Activated CD8-positive, alpha-beta T cell treated with anti-CD3 and anti-CD28 coated beads, Interleukin-2, amount 10 ng/mL, durations not matched to agents 7 days and 5 days (primary cell): ENCODE measurements at regions not wholly inside any gene's neighbourhood (a gene's known extent, or its start where the extent isn't known, plus 50 kb on each side); places are given as distances from the start of the nearest gene placed in this dataset.
"Not testable (repeated sequence)": the region's sequence is repeated elsewhere in the genome, so short reads cannot be mapped to it uniquely, and the experiment has no call there.

Experiments
- ATAC-seq: fragments of 150-1000 bp; cut with Tn5 transposase; one replicate; pipeline ENCODE4 v1.10.0; 2021; ENCODE audit warnings: moderate library complexity
- CTCF ChIA-PET: fragments of 350-600 bp; sonication (Branson Sonifier 250); formaldehyde crosslinking; loops from one replicate; lab custom pipeline; 2021; ENCODE audit warnings: antibody characterized with exemption; lab: Charles Lee
- POLR2A ChIA-PET: fragments of 350-600 bp; sonication (Branson Sonifier 250); formaldehyde crosslinking; loops from one replicate; lab custom pipeline; 2021; ENCODE audit warnings: antibody characterized with exemption; lab: Charles Lee
- DNase-seq: peaks from one replicate; pipeline ENCODE4 v3.0.0-alpha.2; 2020
- H3K27ac Mint-ChIP-seq: one replicate; pipeline ENCODE4 v1.8.0; 2021; ENCODE audit warnings: mild to moderate bottlenecking, mixed read lengths
- H3K27me3 Mint-ChIP-seq: one replicate; pipeline ENCODE4 v1.8.0; 2021; ENCODE audit warnings: low read depth, mixed read lengths
- H3K36me3 Mint-ChIP-seq: one replicate; pipeline ENCODE4 v1.8.0; 2021; ENCODE audit warnings: low read depth, mixed read lengths
- H3K4me1 Mint-ChIP-seq: one replicate; pipeline ENCODE4 v1.8.0; 2021; ENCODE audit warnings: low read depth, mixed read lengths
- H3K4me3 Mint-ChIP-seq: one replicate; pipeline ENCODE4 v1.8.0; 2021; ENCODE audit warnings: mild to moderate bottlenecking, mixed read lengths
- H3K9me3 Mint-ChIP-seq: one replicate; pipeline ENCODE4 v1.8.0; 2022; ENCODE audit warnings: mixed read lengths; ENCODE audit not compliant: insufficient read depth

DNA sequence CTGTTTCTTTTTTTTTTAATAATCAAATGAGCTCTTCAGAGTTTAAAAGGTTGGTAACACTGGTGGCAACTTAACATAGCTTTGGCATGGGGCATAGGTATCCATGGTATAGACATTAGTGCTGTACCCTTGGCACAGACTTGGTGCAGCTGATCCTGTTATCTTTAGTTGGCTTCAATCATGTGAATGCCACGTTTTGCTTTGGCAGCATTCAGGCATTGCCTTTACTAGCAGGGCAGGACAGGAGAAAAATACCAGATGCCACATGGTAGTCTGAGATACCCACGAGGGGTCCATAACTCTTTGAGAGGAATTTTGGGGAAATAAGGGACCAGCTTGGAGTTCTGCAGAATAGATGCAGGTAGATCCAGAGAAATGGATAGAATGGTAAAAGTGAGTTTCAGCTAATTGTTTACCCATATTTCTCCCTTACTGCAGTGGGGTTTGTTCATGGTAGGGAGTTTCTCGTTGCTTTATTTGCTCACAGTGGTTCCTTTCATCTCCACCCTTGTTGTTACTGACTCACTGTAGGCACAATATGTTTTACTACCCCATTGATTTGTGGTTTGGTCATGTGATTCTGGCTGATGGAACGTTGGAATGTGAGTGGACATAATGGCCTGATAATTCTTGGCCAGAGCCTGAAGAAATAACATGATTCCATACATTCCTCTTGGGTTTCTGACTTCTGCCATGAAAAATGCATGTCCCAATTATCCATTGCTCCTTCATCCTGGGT lies 342.7 kb downstream of the GLUD2 start:
- Mint-ChIP-seq H3K9me3 (no peaks in the 10 kb centered on the region), H3K27ac (no peak overlapping the region), H3K27me3 (no peaks in the 10 kb centered on the region), H3K36me3 (no peaks in the 10 kb centered on the region), H3K4me1 (no peaks in the 10 kb centered on the region), H3K4me3 (no peak overlapping the region)
- ATAC-seq (no peak), DNase-seq (no peak)
- ChIA-PET POLR2A (interaction anchor here (0.6 kb wide), 1 partner anchor 872 kb away, joined by 3 read pairs; no protein-coding TSS in a partner anchor), CTCF (no interaction called here)

- DNase-seq (no peak), ATAC-seq (no peak)
- H3K4me1 Mint-ChIP-seq, result no peaks in the 10 kb centered on the region
- H3K27ac Mint-ChIP-seq, result no peak overlapping the region
- POLR2A ChIA-PET, result no interaction called here
- no peaks in the 10 kb centered on the region for H3K27me3 Mint-ChIP-seq
- H3K36me3 Mint-ChIP-seq, result no peaks in the 10 kb centered on the region
- no peaks in the 10 kb centered on the region for H3K9me3 Mint-ChIP-seq
- CTCF ChIA-PET, result no interaction called here
- no peak overlapping the region for H3K4me3 Mint-ChIP-seq
These were observed 358.4 kb downstream of the GLUD2 start for GRCh38 chrX:121405826-121406225.

DNA sequence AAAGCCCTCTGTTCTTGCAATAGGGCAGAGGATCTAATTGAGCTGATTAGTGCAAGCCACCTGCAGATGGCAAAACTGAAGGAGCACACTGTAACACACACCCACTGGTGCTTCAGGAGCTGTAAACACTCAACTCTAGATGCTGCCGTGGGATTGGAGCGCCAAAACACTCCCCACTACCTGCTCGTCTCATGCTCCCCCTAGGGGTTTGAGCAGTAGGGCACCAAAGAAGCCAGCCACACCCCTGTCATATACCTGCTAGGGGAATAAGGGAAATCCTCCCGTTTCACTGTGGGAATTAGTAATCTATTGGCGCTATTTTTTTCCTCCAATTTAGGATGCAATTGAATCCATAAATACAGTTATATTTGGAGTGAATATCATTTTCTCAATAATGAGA lies 360.2 kb downstream of the GLUD2 start:
- ChIA-PET POLR2A (no interaction called here), CTCF (no interaction called here)
- DNase-seq, result no peak
- Mint-ChIP-seq H3K9me3 (no peaks in the 10 kb centered on the region), H3K36me3 (no peaks in the 10 kb centered on the region), H3K4me3 (no peak overlapping the region), H3K4me1 (no peaks in the 10 kb centered on the region), H3K27me3 (no peaks in the 10 kb centered on the region), H3K27ac (no peak overlapping the region)
- no peak for ATAC-seq

- H3K4me1 Mint-ChIP-seq, POLR2A ChIA-PET, CTCF ChIA-PET, H3K27me3 Mint-ChIP-seq, DNase-seq, H3K36me3 Mint-ChIP-seq, ATAC-seq, H3K9me3 Mint-ChIP-seq, H3K4me3 Mint-ChIP-seq, H3K27ac Mint-ChIP-seq: not testable (repeated sequence)
These were observed 384.1 kb downstream of the GLUD2 start for GRCh38 chrX:121431514-121431913.

GRCh38 chrX:121433289-121433688 lies 385.9 kb downstream of the GLUD2 start:
- POLR2A ChIA-PET, result no interaction called here
- H3K4me3 Mint-ChIP-seq, result no peak overlapping the region
- no peak overlapping the region for H3K27ac Mint-ChIP-seq
- H3K4me1 Mint-ChIP-seq, result no peaks in the 10 kb centered on the region
- no peaks in the 10 kb centered on the region for H3K9me3 Mint-ChIP-seq
- CTCF ChIA-PET, result no interaction called here
- no peaks in the 10 kb centered on the region for H3K27me3 Mint-ChIP-seq
- DNase-seq (no peak), ATAC-seq (no peak)
- no peaks in the 10 kb centered on the region for H3K36me3 Mint-ChIP-seq

- POLR2A ChIA-PET, H3K4me3 Mint-ChIP-seq, H3K27ac Mint-ChIP-seq, DNase-seq, H3K36me3 Mint-ChIP-seq, CTCF ChIA-PET, H3K27me3 Mint-ChIP-seq, ATAC-seq, H3K9me3 Mint-ChIP-seq, H3K4me1 Mint-ChIP-seq: not testable (repeated sequence)
These were observed 390.3 kb downstream of the GLUD2 start for GRCh38 chrX:121437666-121438065.

DNA sequence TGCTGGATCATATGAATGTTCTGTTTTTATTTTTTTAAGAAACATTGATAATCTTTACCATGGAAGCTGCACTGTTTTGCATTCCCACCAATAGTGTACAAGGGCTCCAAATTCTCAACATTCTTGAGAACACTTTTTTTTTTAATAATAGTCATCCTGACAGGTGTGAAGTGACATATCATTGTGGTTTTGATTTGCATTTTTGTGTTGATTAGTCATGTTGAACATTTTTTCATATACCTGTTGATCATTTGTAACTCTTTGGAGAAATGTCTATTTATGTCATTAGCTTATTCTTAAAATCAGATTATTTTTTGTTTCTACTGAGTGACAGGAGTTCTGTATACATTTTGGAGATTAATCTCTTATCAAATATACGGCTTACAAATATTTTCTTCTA lies 408.5 kb downstream of the GLUD2 start:
- Mint-ChIP-seq H3K36me3 (no peaks in the 10 kb centered on the region), H3K27ac (no peak overlapping the region), H3K4me3 (no peak overlapping the region), H3K27me3 (no peaks in the 10 kb centered on the region), H3K4me1 (no peaks in the 10 kb centered on the region), H3K9me3 (no peaks in the 10 kb centered on the region)
- DNase-seq, result no peak
- ChIA-PET CTCF (no interaction called here), POLR2A (no interaction called here)
- ATAC-seq, result no peak

- ChIA-PET POLR2A (no interaction called here), CTCF (no interaction called here)
- Mint-ChIP-seq H3K27ac (no peak overlapping the region), H3K36me3 (no peaks in the 10 kb centered on the region), H3K9me3 (no peaks in the 10 kb centered on the region), H3K4me3 (no peak overlapping the region), H3K27me3 (no peaks in the 10 kb centered on the region), H3K4me1 (no peaks in the 10 kb centered on the region)
- ATAC-seq (no peak), DNase-seq (no peak)
These were observed 408.9 kb downstream of the GLUD2 start for GRCh38 chrX:121456315-121456714.

- H3K27me3 Mint-ChIP-seq, result no peaks in the 10 kb centered on the region
- no peak for ATAC-seq
- H3K36me3 Mint-ChIP-seq, result no peaks in the 10 kb centered on the region
- H3K4me1 Mint-ChIP-seq, result no peaks in the 10 kb centered on the region
- H3K9me3 Mint-ChIP-seq, result no peaks in the 10 kb centered on the region
- POLR2A ChIA-PET, result no interaction called here
- DNase-seq, result no peak
- no peak overlapping the region for H3K27ac Mint-ChIP-seq
- CTCF ChIA-PET, result no interaction called here
- no peak overlapping the region for H3K4me3 Mint-ChIP-seq
These were observed 409.7 kb downstream of the GLUD2 start for GRCh38 chrX:121457096-121457495.

DNA sequence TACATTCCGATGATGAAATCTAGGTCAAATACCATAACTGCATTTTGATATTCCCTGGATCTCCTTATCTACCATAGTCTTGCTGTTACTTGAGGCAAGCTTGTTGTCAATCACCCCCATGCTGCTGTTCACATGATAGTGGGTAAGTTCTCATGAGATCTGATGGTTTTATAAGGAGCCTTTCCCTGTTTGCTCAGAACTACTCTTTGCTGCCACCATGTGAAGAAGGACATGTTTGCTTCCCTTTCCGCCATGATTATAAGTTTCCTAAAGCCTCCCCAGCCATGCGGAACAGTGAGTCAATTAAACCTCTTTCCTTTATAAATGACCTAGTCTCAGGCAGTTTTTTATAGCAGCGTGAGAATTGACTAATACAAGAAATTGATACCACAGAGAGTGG lies 432.0 kb downstream of the GLUD2 start:
- ATAC-seq (no peak), DNase-seq (no peak)
- Mint-ChIP-seq H3K9me3 (no peaks in the 10 kb centered on the region), H3K4me1 (no peaks in the 10 kb centered on the region), H3K27ac (no peak overlapping the region), H3K36me3 (no peaks in the 10 kb centered on the region), H3K27me3 (no peaks in the 10 kb centered on the region), H3K4me3 (no peak overlapping the region)
- POLR2A ChIA-PET, result no interaction called here
- CTCF ChIA-PET, result no interaction called here

- ChIA-PET POLR2A (no interaction called here), CTCF (no interaction called here)
- DNase-seq (no peak), ATAC-seq (no peak)
- Mint-ChIP-seq H3K4me1 (no peaks in the 10 kb centered on the region), H3K36me3 (no peaks in the 10 kb centered on the region), H3K27me3 (no peaks in the 10 kb centered on the region), H3K4me3 (no peak overlapping the region), H3K27ac (no peak overlapping the region), H3K9me3 (no peaks in the 10 kb centered on the region)
These were observed 449.6 kb downstream of the GLUD2 start for GRCh38 chrX:121496966-121497365.

GRCh38 chrX:121504153-121504552 lies 456.7 kb downstream of the GLUD2 start:
- Mint-ChIP-seq H3K9me3 (no peaks in the 10 kb centered on the region), H3K36me3 (no peaks in the 10 kb centered on the region), H3K4me3 (no peak overlapping the region), H3K4me1 (no peaks in the 10 kb centered on the region), H3K27me3 (no peaks in the 10 kb centered on the region), H3K27ac (no peak overlapping the region)
- CTCF ChIA-PET, result no interaction called here
- ATAC-seq, result no peak
- POLR2A ChIA-PET, result no interaction called here
- peak; percentile 19 for DNase-seq

DNA sequence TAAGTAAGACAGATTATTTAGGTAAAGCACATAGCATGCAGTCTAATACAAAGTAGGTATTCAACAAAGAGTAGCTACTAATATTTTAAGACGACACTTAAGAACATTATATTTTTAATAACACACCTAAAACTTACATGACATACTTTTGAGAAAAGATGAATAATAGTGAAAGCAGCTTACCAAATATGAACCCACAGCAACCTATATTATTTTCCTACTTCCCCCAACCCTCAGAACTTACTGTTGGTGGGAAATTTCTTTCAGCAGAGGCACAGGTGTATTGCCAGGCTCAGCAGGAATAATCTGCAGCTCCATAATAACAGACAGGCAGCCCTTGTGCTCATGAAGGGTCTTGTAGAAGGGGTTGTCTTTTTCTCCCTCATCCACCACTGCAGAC lies 498.9 kb downstream of the GLUD2 start:
- POLR2A ChIA-PET, result no interaction called here
- Mint-ChIP-seq H3K36me3 (no peaks in the 10 kb centered on the region), H3K27ac (no peak overlapping the region), H3K4me1 (no peaks in the 10 kb centered on the region), H3K4me3 (no peak overlapping the region), H3K9me3 (no peaks in the 10 kb centered on the region), H3K27me3 (no peaks in the 10 kb centered on the region)
- no peak for ATAC-seq
- DNase-seq, result no peak
- CTCF ChIA-PET, result interaction anchor here (0.6 kb wide), 1 partner anchor 237 kb away, joined by 4 read pairs; no protein-coding TSS in a partner anchor
